Hepatic stellate cell (primary cell): ENCODE measurements at regions not wholly inside any gene's neighbourhood (a gene's known extent, or its start where the extent isn't known, plus 50 kb on each side); places are given as distances from the start of the nearest gene placed in this dataset.
"Not testable (repeated sequence)": the region's sequence is repeated elsewhere in the genome, so short reads cannot be mapped to it uniquely, and the experiment has no call there.

Experiments used
- DNase-seq: peaks from one replicate; pipeline ENCODE4 v3.0.0; 2011; ENCODE audit warnings: low spot score

- no peak for DNase-seq
Observed at GRCh38 chr1:178020968-178021640, 51.2 kb upstream of the SEC16B start.

- DNase-seq: no peak
Observed at GRCh38 chr1:178021950-178022349, 52.1 kb upstream of the SEC16B start.

- no peak for DNase-seq
Observed at GRCh38 chr1:178023181-178023618, 53.3 kb upstream of the SEC16B start.

GRCh38 chr1:178024504-178024903 lies 54.6 kb upstream of the SEC16B start:
- no peak for DNase-seq

GRCh38 chr1:178025613-178026356 lies 55.9 kb upstream of the SEC16B start:
- DNase-seq: no peak

- no peak for DNase-seq
Observed at GRCh38 chr1:178028841-178029481, 59.1 kb upstream of the SEC16B start.

- DNase-seq: no peak
Observed at GRCh38 chr1:178030467-178030866, 60.6 kb upstream of the SEC16B start.

GRCh38 chr1:178031856-178032320 lies 62.0 kb upstream of the RASAL2 start:
- peak; percentile 87 for DNase-seq

- DNase-seq: no peak
Observed at GRCh38 chr1:178033019-178033418, 60.9 kb upstream of the RASAL2 start.

GRCh38 chr1:178034676-178035075 lies 59.2 kb upstream of the RASAL2 start:
- no peak for DNase-seq

GRCh38 chr1:178036090-178036489 lies 57.8 kb upstream of the RASAL2 start:
- DNase-seq: no peak

- DNase-seq: peak; percentile 84
Observed at GRCh38 chr1:178037510-178038253, 56.2 kb upstream of the RASAL2 start.

GRCh38 chr1:178038372-178038771 lies 55.5 kb upstream of the RASAL2 start:
- DNase-seq: no peak

GRCh38 chr1:178039891-178040290 lies 54.0 kb upstream of the RASAL2 start:
- no peak for DNase-seq

GRCh38 chr1:178043940-178044339 lies 50.0 kb upstream of the RASAL2 start:
- not testable (repeated sequence) for DNase-seq
